HAP-1 (cell line): ENCODE measurements at regions not wholly inside any gene's neighbourhood (a gene's known extent, or its start where the extent isn't known, plus 50 kb on each side); places are given as distances from the start of the nearest gene placed in this dataset.

Experiments used
- DNase-seq, 2 experiments: peaks; one replicate each; pipeline ENCODE4 v3.0.0-alpha.2; 2016 to 2020; ENCODE audit warnings: low spot score in 2 of 2
- H3K27me3 ChIP-seq: fragments of 250-450 bp; sonication (Bioruptor Pico); 2 replicates; pipeline ENCODE4 v1.5.1; 2020; ENCODE audit warnings: low read depth, mild to moderate bottlenecking, moderate library complexity
- H3K36me3 ChIP-seq: fragments of 250-450 bp; sonication (Bioruptor Pico); replicated peaks from 2 replicates; pipeline ENCODE4 v1.5.1; 2020; ENCODE audit warnings: mild to moderate bottlenecking
- H3K4me1 ChIP-seq: fragments of 250-450 bp; sonication (Bioruptor Pico); 2 replicates; pipeline ENCODE4 v1.5.1; 2020; ENCODE audit warnings: mild to moderate bottlenecking
- H3K4me3 ChIP-seq: fragments of 250-450 bp; sonication (Bioruptor Pico); 2 replicates; pipeline ENCODE4 v1.5.1; 2020; ENCODE audit warnings: mild to moderate bottlenecking, moderate library complexity
- H3K9me3 ChIP-seq: fragments of 250-450 bp; sonication (Bioruptor Pico); 2 replicates; pipeline ENCODE4 v1.5.1; 2020; ENCODE audit warnings: mild to moderate bottlenecking, moderate library complexity
- in situ Hi-C: fragments of 300-500 bp; cut with MboI; formaldehyde crosslinking; loops from 3 replicates; pipeline ENCODE4 v1.14.3; 2020; ENCODE audit warnings: low sequenced_read_pairs, inconsistent platforms, mixed read lengths

GRCh38 chr3:22045882-22046281 lies 294.9 kb upstream of the ZNF385D start:
- Histone ChIP-seq H3K27me3 (no peaks in the 10 kb centered on the region), H3K9me3 (no peaks in the 10 kb centered on the region), H3K4me1 (no peaks in the 10 kb centered on the region), H3K4me3 (no peak overlapping the region), H3K36me3 (no peaks in the 10 kb centered on the region)
- in situ Hi-C loops = no loop called here
- no peak for DNase-seq

GRCh38 chr3:22063500-22063899 lies 312.5 kb upstream of the ZNF385D start:
- H3K4me1 ChIP-seq = no peaks in the 10 kb centered on the region
- in situ Hi-C loops = no loop called here

GRCh38 chr3:22068619-22069018 lies 317.6 kb upstream of the ZNF385D start:
- Histone ChIP-seq H3K4me3 (no peak overlapping the region), H3K36me3 (no peaks in the 10 kb centered on the region), H3K27me3 (no peaks in the 10 kb centered on the region), H3K9me3 (no peaks in the 10 kb centered on the region), H3K4me1 (no peaks in the 10 kb centered on the region)
- in situ Hi-C loops = no loop called here
- DNase-seq = no peak

More at GRCh38 chr3:22063500-22063899, 312.5 kb upstream of the ZNF385D start:
- Histone ChIP-seq H3K9me3 (no peaks in the 10 kb centered on the region), H3K4me3 (no peak overlapping the region), H3K27me3 (no peaks in the 10 kb centered on the region), H3K36me3 (no peaks in the 10 kb centered on the region)
- DNase-seq = no peak

- no peaks in the 10 kb centered on the region for H3K4me1 ChIP-seq
- H3K9me3 ChIP-seq = no peaks in the 10 kb centered on the region
- no peak overlapping the region for H3K4me3 ChIP-seq
- no peak for DNase-seq
- no peaks in the 10 kb centered on the region for H3K27me3 ChIP-seq
- H3K36me3 ChIP-seq = no peaks in the 10 kb centered on the region
- in situ Hi-C loops = no loop called here
Measured at GRCh38 chr3:22088204-22088603, 337.2 kb upstream of the ZNF385D start.

GRCh38 chr3:22089284-22089683 lies 338.3 kb upstream of the ZNF385D start:
- peak; percentile 10 to 19 for DNase-seq
- Histone ChIP-seq H3K36me3 (no peaks in the 10 kb centered on the region), H3K4me3 (no peak overlapping the region), H3K4me1 (no peaks in the 10 kb centered on the region), H3K27me3 (no peaks in the 10 kb centered on the region), H3K9me3 (no peaks in the 10 kb centered on the region)
- in situ Hi-C loops = no loop called here

- Histone ChIP-seq H3K36me3 (no peaks in the 10 kb centered on the region), H3K27me3 (no peaks in the 10 kb centered on the region), H3K4me1 (no peaks in the 10 kb centered on the region), H3K9me3 (no peaks in the 10 kb centered on the region), H3K4me3 (no peak overlapping the region)
- in situ Hi-C loops = no loop called here
- DNase-seq = no peak
Measured at GRCh38 chr3:22091329-22091728, 340.3 kb upstream of the ZNF385D start.

GRCh38 chr3:22098021-22098420 lies 347.0 kb upstream of the ZNF385D start:
- Histone ChIP-seq H3K27me3 (no peaks in the 10 kb centered on the region), H3K36me3 (no peaks in the 10 kb centered on the region), H3K4me1 (no peaks in the 10 kb centered on the region), H3K4me3 (no peak overlapping the region), H3K9me3 (no peaks in the 10 kb centered on the region)
- DNase-seq = no peak
- in situ Hi-C loops = no loop called here

GRCh38 chr3:22101351-22101750 lies 350.3 kb upstream of the ZNF385D start:
- Histone ChIP-seq H3K36me3 (no peaks in the 10 kb centered on the region), H3K4me1 (no peaks in the 10 kb centered on the region), H3K27me3 (no peaks in the 10 kb centered on the region), H3K9me3 (no peaks in the 10 kb centered on the region), H3K4me3 (no peak overlapping the region)
- in situ Hi-C loops = no loop called here
- no peak for DNase-seq

GRCh38 chr3:22101811-22102210 lies 350.8 kb upstream of the ZNF385D start:
- DNase-seq = no peak
- Histone ChIP-seq H3K27me3 (no peaks in the 10 kb centered on the region), H3K4me1 (no peaks in the 10 kb centered on the region), H3K36me3 (no peaks in the 10 kb centered on the region), H3K9me3 (no peaks in the 10 kb centered on the region), H3K4me3 (no peak overlapping the region)
- in situ Hi-C loops = no loop called here

- in situ Hi-C loops = no loop called here
- no peak overlapping the region for H3K4me3 ChIP-seq
- no peaks in the 10 kb centered on the region for H3K9me3 ChIP-seq
- DNase-seq = no peak
- no peaks in the 10 kb centered on the region for H3K4me1 ChIP-seq
- no peaks in the 10 kb centered on the region for H3K27me3 ChIP-seq
- no peaks in the 10 kb centered on the region for H3K36me3 ChIP-seq
Measured at GRCh38 chr3:22103423-22103822, 352.4 kb upstream of the ZNF385D start.

- in situ Hi-C loops = no loop called here
- no peaks in the 10 kb centered on the region for H3K36me3 ChIP-seq
- no peaks in the 10 kb centered on the region for H3K27me3 ChIP-seq
- no peak overlapping the region for H3K4me3 ChIP-seq
- no peak for DNase-seq
- no peaks in the 10 kb centered on the region for H3K4me1 ChIP-seq
- no peaks in the 10 kb centered on the region for H3K9me3 ChIP-seq
Measured at GRCh38 chr3:22106213-22106896, 355.3 kb upstream of the ZNF385D start.

GRCh38 chr3:22111226-22111625 lies 360.2 kb upstream of the ZNF385D start:
- no peak for DNase-seq
- Histone ChIP-seq H3K36me3 (no peaks in the 10 kb centered on the region), H3K4me1 (no peaks in the 10 kb centered on the region), H3K9me3 (no peaks in the 10 kb centered on the region), H3K4me3 (no peak overlapping the region), H3K27me3 (no peaks in the 10 kb centered on the region; the same call in 1 of the 2 replicates)
- in situ Hi-C loops = no loop called here

- no peaks in the 10 kb centered on the region for H3K9me3 ChIP-seq
- in situ Hi-C loops = no loop called here
- H3K4me3 ChIP-seq = no peak overlapping the region
- no peaks in the 10 kb centered on the region for H3K4me1 ChIP-seq
- no peaks in the 10 kb centered on the region for H3K36me3 ChIP-seq
- no peak for DNase-seq
- peaks cover under 1% of the 10 kb centered on the region; the same call in 1 of the 2 replicates for H3K27me3 ChIP-seq
Measured at GRCh38 chr3:22113453-22113852, 362.4 kb upstream of the ZNF385D start.

- Histone ChIP-seq H3K27me3 (peaks cover 3% of the 10 kb centered on the region; the same call in 1 of the 2 replicates), H3K9me3 (no peaks in the 10 kb centered on the region), H3K4me3 (no peak overlapping the region), H3K36me3 (no peaks in the 10 kb centered on the region), H3K4me1 (no peaks in the 10 kb centered on the region)
- DNase-seq = no peak
- in situ Hi-C loops = no loop called here
Measured at GRCh38 chr3:22115581-22115980, 364.6 kb upstream of the ZNF385D start.

- in situ Hi-C loops = no loop called here
Measured at GRCh38 chr3:22117091-22117490, 366.1 kb upstream of the ZNF385D start.

More at GRCh38 chr3:22117091-22117490, 366.1 kb upstream of the ZNF385D start:
- Histone ChIP-seq H3K4me1 (no peaks in the 10 kb centered on the region), H3K36me3 (no peaks in the 10 kb centered on the region), H3K9me3 (no peaks in the 10 kb centered on the region), H3K27me3 (peaks cover 6% of the 10 kb centered on the region; the same call in 1 of the 2 replicates), H3K4me3 (no peak overlapping the region)
- no peak for DNase-seq
